ENCODE measurements at regions not wholly inside any gene's neighbourhood (a gene's known extent, or its start where the extent isn't known, plus 50 kb on each side); places are given as distances from the start of the nearest gene placed in this dataset.

DNA sequence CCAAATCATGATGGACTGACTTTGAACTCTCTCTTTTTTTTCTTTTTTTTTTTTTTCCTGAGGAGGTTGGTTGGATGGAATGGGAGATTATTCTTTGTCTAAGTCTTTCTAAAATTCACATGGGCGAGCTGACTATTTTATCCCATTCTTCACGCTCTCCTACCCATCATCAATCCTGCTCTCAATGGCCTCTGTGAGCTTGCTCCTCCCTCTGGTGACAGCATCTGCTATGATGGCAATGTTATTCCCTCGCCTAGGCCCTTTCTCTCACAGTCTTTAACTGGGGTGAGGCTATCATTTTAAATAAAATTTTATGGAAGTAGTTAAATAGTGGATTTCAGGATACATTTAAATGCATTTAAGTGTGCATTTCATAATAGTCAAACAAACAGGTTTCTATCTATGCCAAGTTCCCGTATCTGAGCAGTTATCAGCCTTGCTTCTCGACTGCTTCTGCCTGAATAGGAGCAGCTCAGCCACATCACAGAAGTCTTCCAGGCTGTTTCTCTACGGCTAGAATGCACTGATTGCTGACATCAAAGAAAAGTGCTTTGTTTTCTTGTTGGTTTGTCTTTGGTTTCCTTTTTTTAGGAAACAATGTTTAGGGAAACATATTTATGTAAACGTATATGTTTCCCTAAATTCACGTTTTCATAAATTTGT lies 2233.8 kb downstream of the MAT2B start:
- H3K79me2 ChIP-seq (ENCODE audit: insufficient read depth, low read length) = no peaks in the 10 kb centered on the region
- H3K9ac ChIP-seq (ENCODE audit: low read length) = no peak overlapping the region
- TF ChIP-seq EZH2 (IDR thresholded peaks at IDR 0.05; ENCODE audit: borderline replicate concordance, low read length) (no peak), CTCF (IDR thresholded peaks at IDR 0.05; ENCODE audit: low read length) (no peak)
- no peak overlapping the region for H3K27ac ChIP-seq (ENCODE audit: low read depth, low read length, poor library complexity, severe bottlenecking)
- H4K20me1 ChIP-seq (ENCODE audit: insufficient read depth, low read length) = no peaks in the 10 kb centered on the region
- H3K36me3 ChIP-seq (ENCODE audit: insufficient read depth, low read length) = no peaks in the 10 kb centered on the region
- H3F3A ChIP-seq (ENCODE audit: insufficient read depth, low read length) = no peaks in the 10 kb centered on the region
- no peaks in the 10 kb centered on the region for H3K27me3 ChIP-seq (ENCODE audit: insufficient read depth, low read length)
- H3K9me3 ChIP-seq (ENCODE audit: low read length) = no peaks in the 10 kb centered on the region
- no peaks in the 10 kb centered on the region for H3K9me2 ChIP-seq (ENCODE audit: low read depth, low read length)
- no peak overlapping the region for H2AFZ ChIP-seq (ENCODE audit: low read length)
- no peaks in the 10 kb centered on the region for H3K4me1 ChIP-seq (ENCODE audit: insufficient read depth, low read length, severe bottlenecking)
- no peak overlapping the region for H3K4me3 ChIP-seq (ENCODE audit: low read depth, low read length, poor library complexity, severe bottlenecking)
- no peak overlapping the region for H3K4me2 ChIP-seq (ENCODE audit: low read length)

- no peaks in the 10 kb centered on the region for H4K20me1 ChIP-seq (ENCODE audit: insufficient read depth, low read length)
- no peaks in the 10 kb centered on the region for H3K9me3 ChIP-seq (ENCODE audit: low read length)
- no peak for TF ChIP-seq EZH2 (IDR thresholded peaks at IDR 0.05; ENCODE audit: borderline replicate concordance, low read length)
Observed at GRCh38 chr5:165757791-165758190, 2252.4 kb downstream of the MAT2B start.

GRCh38 chr5:165775111-165775510 lies 2269.7 kb downstream of the MAT2B start:
- Histone ChIP-seq H3K79me2 (ENCODE audit: insufficient read depth, low read length) (no peaks in the 10 kb centered on the region), H3K4me3 (ENCODE audit: low read depth, low read length, poor library complexity, severe bottlenecking) (no peak overlapping the region), H3K9ac (ENCODE audit: low read length) (no peak overlapping the region)

More at GRCh38 chr5:165757791-165758190, 2252.4 kb downstream of the MAT2B start:
- Histone ChIP-seq H3K27ac (ENCODE audit: low read depth, low read length, poor library complexity, severe bottlenecking) (no peak overlapping the region), H3K4me2 (ENCODE audit: low read length) (no peak overlapping the region), H3K4me1 (ENCODE audit: insufficient read depth, low read length, severe bottlenecking) (no peaks in the 10 kb centered on the region), H3F3A (ENCODE audit: insufficient read depth, low read length) (no peaks in the 10 kb centered on the region), H3K9me2 (ENCODE audit: low read depth, low read length) (no peaks in the 10 kb centered on the region), H3K9ac (ENCODE audit: low read length) (no peak overlapping the region), H3K27me3 (ENCODE audit: insufficient read depth, low read length) (no peaks in the 10 kb centered on the region), H3K4me3 (ENCODE audit: low read depth, low read length, poor library complexity, severe bottlenecking) (no peak overlapping the region), H3K36me3 (ENCODE audit: insufficient read depth, low read length) (no peaks in the 10 kb centered on the region), H2AFZ (ENCODE audit: low read length) (no peak overlapping the region), H3K79me2 (ENCODE audit: insufficient read depth, low read length) (no peaks in the 10 kb centered on the region)

More at GRCh38 chr5:165775111-165775510, 2269.7 kb downstream of the MAT2B start:
- Histone ChIP-seq H4K20me1 (ENCODE audit: insufficient read depth, low read length) (no peaks in the 10 kb centered on the region), H3K27ac (ENCODE audit: low read depth, low read length, poor library complexity, severe bottlenecking) (no peak overlapping the region), H3K9me2 (ENCODE audit: low read depth, low read length) (no peaks in the 10 kb centered on the region), H3F3A (ENCODE audit: insufficient read depth, low read length) (no peaks in the 10 kb centered on the region), H2AFZ (ENCODE audit: low read length) (no peak overlapping the region), H3K9me3 (ENCODE audit: low read length) (no peaks in the 10 kb centered on the region), H3K36me3 (ENCODE audit: insufficient read depth, low read length) (no peaks in the 10 kb centered on the region), H3K27me3 (ENCODE audit: insufficient read depth, low read length) (no peaks in the 10 kb centered on the region), H3K4me1 (ENCODE audit: insufficient read depth, low read length, severe bottlenecking) (no peaks in the 10 kb centered on the region), H3K4me2 (ENCODE audit: low read length) (no peak overlapping the region)
- no peak for TF ChIP-seq CTCF (IDR thresholded peaks at IDR 0.05; ENCODE audit: low read length)
- TF ChIP-seq EZH2 (IDR thresholded peaks at IDR 0.05; ENCODE audit: borderline replicate concordance, low read length) = no peak
